Activated T-helper 9 cell treated with anti-CD3 and anti-CD28 coated beads, Interleukin-2, amount 50 U/mL, for 16 hours (primary cell): ENCODE measurements at regions not wholly inside any gene's neighbourhood (a gene's known extent, or its start where the extent isn't known, plus 50 kb on each side); places are given as distances from the start of the nearest gene placed in this dataset.
"Not testable (repeated sequence)": the region's sequence is repeated elsewhere in the genome, so short reads cannot be mapped to it uniquely, and the experiment has no call there.

Source experiments
- DNase-seq: peaks from one replicate; pipeline ENCODE4 v3.0.0-alpha.2; 2020; ENCODE audit warnings: low read depth

- DNase-seq: no peak
Measured at GRCh38 chr18:51330739-51331138, 133.3 kb upstream of the MEX3C start.

GRCh38 chr18:51337406-51337805 lies 139.9 kb upstream of the MEX3C start:
- no peak for DNase-seq

- DNase-seq: no peak
Measured at GRCh38 chr18:51339856-51340255, 142.4 kb upstream of the MEX3C start.

- no peak for DNase-seq
Measured at GRCh38 chr18:51340332-51340731, 142.9 kb upstream of the MEX3C start.

GRCh38 chr18:51342815-51343214 lies 145.3 kb upstream of the MEX3C start:
- DNase-seq: peak; percentile 1

GRCh38 chr18:51345848-51346391 lies 148.4 kb upstream of the MEX3C start:
- no peak for DNase-seq

GRCh38 chr18:51346404-51346803 lies 148.9 kb upstream of the MEX3C start:
- no peak for DNase-seq

GRCh38 chr18:51350081-51350480 lies 152.6 kb upstream of the MEX3C start:
- DNase-seq: no peak

GRCh38 chr18:51355841-51356240 lies 158.4 kb upstream of the MEX3C start:
- DNase-seq: no peak

GRCh38 chr18:51360301-51360700 lies 162.8 kb upstream of the MEX3C start:
- not testable (repeated sequence) for DNase-seq

- DNase-seq: no peak
Measured at GRCh38 chr18:51361130-51361860, 163.8 kb upstream of the MEX3C start.

GRCh38 chr18:51363384-51363783 lies 165.9 kb upstream of the MEX3C start:
- no peak for DNase-seq

GRCh38 chr18:51370996-51371395 lies 173.5 kb upstream of the MEX3C start:
- no peak for DNase-seq

GRCh38 chr18:51371929-51372328 lies 174.4 kb upstream of the MEX3C start:
- no peak for DNase-seq

GRCh38 chr18:51382081-51382480 lies 184.6 kb upstream of the MEX3C start:
- no peak for DNase-seq

- DNase-seq: no peak
Measured at GRCh38 chr18:51383116-51383515, 185.6 kb upstream of the MEX3C start.

- no peak for DNase-seq
Measured at GRCh38 chr18:51383711-51384110, 186.2 kb upstream of the MEX3C start.

GRCh38 chr18:51385270-51385669 lies 187.8 kb upstream of the MEX3C start:
- DNase-seq: no peak

- DNase-seq: no peak
Measured at GRCh38 chr18:51390702-51391101, 193.2 kb upstream of the MEX3C start.

- DNase-seq: no peak
Measured at GRCh38 chr18:51391215-51391614, 193.7 kb upstream of the MEX3C start.

GRCh38 chr18:51391731-51392130 lies 194.2 kb upstream of the MEX3C start:
- no peak for DNase-seq

GRCh38 chr18:51397347-51397962 lies 200.0 kb upstream of the MEX3C start:
- DNase-seq: no peak

GRCh38 chr18:51398104-51398503 lies 200.6 kb upstream of the MEX3C start:
- no peak for DNase-seq
